ENCODE measurements at regions not wholly inside any gene's neighbourhood (a gene's known extent, or its start where the extent isn't known, plus 50 kb on each side); places are given as distances from the start of the nearest gene placed in this dataset.

DNA sequence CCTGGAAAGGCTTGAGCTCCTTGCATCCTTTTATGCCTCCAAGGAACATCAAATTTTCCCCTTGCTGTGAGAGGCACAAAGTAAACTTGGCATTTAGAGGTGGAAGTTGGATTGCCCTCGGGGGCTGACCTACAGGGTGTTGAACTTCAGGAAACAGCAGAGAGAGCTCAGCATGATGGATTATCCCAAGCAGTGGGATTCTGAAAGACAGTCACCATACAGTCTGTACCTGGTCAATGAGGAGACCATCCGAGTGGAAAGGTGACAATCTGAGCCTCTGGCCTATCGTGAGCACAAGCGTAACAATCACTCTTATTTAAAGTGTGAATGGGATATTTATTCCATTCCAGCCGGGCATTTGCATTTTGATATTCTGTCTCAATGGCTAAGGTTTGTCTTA is 105.6 kb upstream of the NECTIN3 start:
- TF ChIP-seq CTCF (IDR thresholded peaks at IDR 0.05) (no peak), POLR2A (IDR thresholded peaks at IDR 0.05) (no peak), POLR2AphosphoS5 (IDR thresholded peaks at IDR 0.05) (no peak)
- intact Hi-C loops (cut with DNase I) = no loop called here
- DNase-seq (ENCODE audit: low spot score) = no peak
- H3K36me3 ChIP-seq = no peaks in the 10 kb centered on the region
- 95% methylated on average over 5 of the region's 5 CpGs for WGBS
- H3K27me3 ChIP-seq (replicated peaks; ENCODE audit: insufficient read depth) = no peaks in the 10 kb centered on the region
- H3K4me3 ChIP-seq = no peak overlapping the region
- no peaks in the 10 kb centered on the region for H3K9me3 ChIP-seq
- no peak overlapping the region for H3K27ac ChIP-seq
- no peaks in the 10 kb centered on the region for H3K4me1 ChIP-seq (replicated peaks)

GRCh38 chr3:110966966-110967663 is 104.5 kb upstream of the NECTIN3 start:
- Histone ChIP-seq H3K4me3 (no peak overlapping the region), H3K27me3 (replicated peaks; ENCODE audit: insufficient read depth) (no peaks in the 10 kb centered on the region), H3K4me1 (replicated peaks) (no peaks in the 10 kb centered on the region), H3K9me3 (no peaks in the 10 kb centered on the region), H3K36me3 (no peaks in the 10 kb centered on the region), H3K27ac (no peak overlapping the region)
- no peak for DNase-seq (ENCODE audit: low spot score)
- 93% methylated on average over 3 of the region's 3 CpGs for WGBS
- intact Hi-C loops (cut with DNase I) = no loop called here
- no peak for TF ChIP-seq CTCF (IDR thresholded peaks at IDR 0.05)
- TF ChIP-seq POLR2AphosphoS5 (IDR thresholded peaks at IDR 0.05) = no peak
- TF ChIP-seq POLR2A (IDR thresholded peaks at IDR 0.05) = no peak

DNA sequence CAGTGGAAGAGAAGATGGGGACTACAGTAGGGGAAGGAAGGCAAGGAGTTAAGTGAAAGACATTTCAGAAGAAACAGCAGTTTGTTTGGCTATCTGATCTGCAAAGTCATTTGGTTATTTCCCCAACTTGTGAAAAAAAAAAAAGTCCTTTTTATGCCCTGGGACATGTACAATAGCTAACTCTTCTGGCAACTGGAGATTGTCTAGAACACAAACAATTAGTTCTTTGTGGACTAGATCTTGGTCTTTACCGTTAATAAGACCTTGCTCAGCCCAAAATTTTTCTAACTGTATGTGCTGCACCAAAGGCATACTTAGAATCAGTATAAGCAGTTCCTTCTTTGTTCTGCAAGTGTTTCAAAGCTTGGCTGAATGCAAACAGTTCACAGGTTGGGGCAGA is 103.5 kb upstream of the NECTIN3 start:
- H3K4me1 ChIP-seq (replicated peaks) = no peaks in the 10 kb centered on the region
- H3K27me3 ChIP-seq (replicated peaks; ENCODE audit: insufficient read depth) = no peaks in the 10 kb centered on the region
- 32% methylated on average over 1 of the region's 1 CpG for WGBS
- no peak for DNase-seq (ENCODE audit: low spot score)
- no peak overlapping the region for H3K27ac ChIP-seq
- no peaks in the 10 kb centered on the region for H3K9me3 ChIP-seq
- H3K36me3 ChIP-seq = no peaks in the 10 kb centered on the region
- no peak for TF ChIP-seq CTCF (IDR thresholded peaks at IDR 0.05)
- no peak for TF ChIP-seq POLR2AphosphoS5 (IDR thresholded peaks at IDR 0.05)
- no peak for TF ChIP-seq POLR2A (IDR thresholded peaks at IDR 0.05)
- no peak overlapping the region for H3K4me3 ChIP-seq
- intact Hi-C loops (cut with DNase I) = no loop called here

GRCh38 chr3:110969229-110970211 is 102.1 kb upstream of the NECTIN3 start:
- DNase-seq (ENCODE audit: low spot score) = no peak
- Histone ChIP-seq H3K27me3 (replicated peaks; ENCODE audit: insufficient read depth) (no peaks in the 10 kb centered on the region), H3K27ac (no peak overlapping the region), H3K36me3 (no peaks in the 10 kb centered on the region), H3K4me1 (replicated peaks) (no peaks in the 10 kb centered on the region), H3K4me3 (no peak overlapping the region), H3K9me3 (no peaks in the 10 kb centered on the region)
- TF ChIP-seq POLR2AphosphoS5 (IDR thresholded peaks at IDR 0.05) = no peak
- intact Hi-C loops (cut with DNase I) = no loop called here
- WGBS = 97% methylated on average over 19 of the region's 19 CpGs

DNA sequence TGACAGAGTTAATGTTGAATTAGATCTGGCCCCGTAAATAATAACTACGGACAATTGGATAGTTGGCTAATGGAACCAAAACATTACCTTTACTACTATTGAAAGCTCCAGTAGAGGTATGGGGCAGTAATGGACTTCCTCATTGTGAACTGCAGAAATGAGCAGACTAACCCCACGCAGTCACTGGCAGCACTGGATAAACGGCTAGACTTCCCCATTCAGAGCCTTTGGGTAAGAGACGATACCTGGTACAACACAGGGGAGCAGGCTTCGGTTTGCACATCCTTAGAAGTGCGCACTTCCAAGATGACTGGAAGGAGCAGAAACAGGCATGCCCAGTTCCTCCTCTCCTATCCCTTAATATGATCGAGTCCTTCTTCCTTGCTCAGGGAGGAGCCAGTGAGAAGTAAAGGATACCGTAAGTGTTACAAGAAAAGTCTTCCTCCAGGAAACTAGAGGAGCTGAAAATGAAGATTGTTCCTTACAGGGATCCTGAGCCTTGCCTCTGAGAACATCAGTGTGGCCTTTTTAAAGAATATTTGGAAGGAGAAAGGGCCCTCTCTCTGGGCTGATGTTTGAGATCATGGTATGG is 100.5 kb upstream of the NECTIN3 start:
- no peaks in the 10 kb centered on the region for H3K4me1 ChIP-seq (replicated peaks)
- H3K27me3 ChIP-seq (replicated peaks; ENCODE audit: insufficient read depth) = no peaks in the 10 kb centered on the region
- no peak overlapping the region for H3K4me3 ChIP-seq
- H3K27ac ChIP-seq = no peak overlapping the region
- no peak for DNase-seq (ENCODE audit: low spot score)
- intact Hi-C loops (cut with DNase I) = no loop called here
- TF ChIP-seq POLR2AphosphoS5 (IDR thresholded peaks at IDR 0.05) (no peak), POLR2A (IDR thresholded peaks at IDR 0.05) (no peak), CTCF (IDR thresholded peaks at IDR 0.05) (no peak)
- no peaks in the 10 kb centered on the region for H3K36me3 ChIP-seq
- H3K9me3 ChIP-seq = no peaks in the 10 kb centered on the region
- 95% methylated on average over 9 of the region's 9 CpGs for WGBS

All from prostate gland (tissue), 2 donors.